NT2/D1 (cell line): ENCODE measurements at regions not wholly inside any gene's neighbourhood (a gene's known extent, or its start where the extent isn't known, plus 50 kb on each side); places are given as distances from the start of the nearest gene placed in this dataset.

Experiments used
- SUZ12 ChIP-seq: IDR thresholded peaks from 2 replicates; pipeline ENCODE4 v1.6.1; 2011; ENCODE audit not compliant: insufficient read length, insufficient read depth; ENCODE audit errors: extremely low read depth
- YY1 ChIP-seq: IDR thresholded peaks from 2 replicates; pipeline ENCODE4 v1.6.1; 2011; ENCODE audit not compliant: insufficient read length, insufficient read depth
- ZNF274 ChIP-seq: IDR thresholded peaks from 2 replicates; pipeline ENCODE4 v1.6.1; 2011; ENCODE audit warnings: mild to moderate bottlenecking, low read depth, low read length

DNA sequence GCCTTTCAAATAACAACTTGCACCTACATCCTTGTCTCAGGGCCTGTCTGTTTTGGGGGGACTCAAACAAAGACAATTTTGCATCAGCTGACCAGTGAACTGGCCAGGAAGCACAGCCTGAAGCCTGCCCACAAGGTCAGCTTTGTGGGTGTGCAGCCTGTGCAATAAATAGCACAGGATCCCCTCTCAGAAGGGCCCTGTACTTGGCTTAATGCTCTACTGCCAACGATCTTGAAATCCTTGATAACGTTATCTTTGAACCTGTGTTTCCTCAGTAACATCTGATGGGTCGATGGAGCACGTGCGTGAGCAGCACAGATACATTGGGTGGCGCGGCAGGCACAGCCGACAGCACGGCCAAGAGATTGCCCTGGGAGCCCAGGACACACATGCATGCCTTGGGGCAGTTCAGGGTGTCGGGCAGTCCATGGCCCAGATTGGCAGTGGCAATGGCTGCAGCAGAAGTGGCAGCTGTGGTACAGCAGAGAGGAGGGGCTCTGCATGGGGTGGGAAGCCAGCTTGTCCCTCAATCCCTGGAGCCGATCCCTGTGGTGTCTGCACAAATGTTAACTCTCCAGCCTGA is 58.8 kb upstream of the ATP6AP2 start:
- TF ChIP-seq ZNF274 (no peak), YY1 (no peak), SUZ12 (no peak)
